Renal cortical epithelial cell (primary cell): ENCODE measurements at regions not wholly inside any gene's neighbourhood (a gene's known extent, or its start where the extent isn't known, plus 50 kb on each side); places are given as distances from the start of the nearest gene placed in this dataset.

Experiments used
- DNase-seq: peaks from one replicate; pipeline ENCODE4 v3.0.0-alpha.2; 2011; ENCODE audit warnings: low read depth

DNA sequence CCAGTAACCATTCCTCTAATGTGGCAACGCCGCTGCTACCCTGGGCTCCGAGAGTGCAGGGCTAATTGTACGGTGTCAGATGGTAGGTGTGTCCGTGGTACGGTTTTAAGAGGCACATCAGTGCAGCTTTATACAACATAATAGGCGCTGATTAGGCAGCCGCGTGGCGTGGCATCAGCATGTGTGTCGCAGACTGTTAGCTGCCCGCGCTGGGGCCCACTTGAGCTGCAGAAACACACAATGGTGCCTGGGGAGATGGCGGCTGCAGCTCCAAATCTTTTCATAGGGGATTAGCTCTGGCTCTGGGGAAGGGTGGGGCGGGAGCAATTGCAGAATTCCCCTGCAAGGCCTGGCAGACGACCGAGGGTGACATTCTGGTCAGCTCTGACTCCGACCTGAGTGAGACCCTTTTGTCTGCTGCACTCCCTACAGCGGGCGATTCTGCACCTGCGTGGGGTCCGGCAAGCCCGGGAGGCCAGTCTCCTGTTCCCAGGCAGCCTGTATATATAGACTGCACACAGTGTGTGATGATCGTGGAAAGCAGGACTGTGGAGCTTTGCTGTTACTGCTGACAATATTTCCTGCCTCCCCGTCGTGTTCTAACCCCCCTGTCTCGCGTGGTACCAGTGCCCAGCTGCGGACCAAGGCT, 722.7 kb upstream of the CELF2 start:
- DNase-seq, result no peak

DNA sequence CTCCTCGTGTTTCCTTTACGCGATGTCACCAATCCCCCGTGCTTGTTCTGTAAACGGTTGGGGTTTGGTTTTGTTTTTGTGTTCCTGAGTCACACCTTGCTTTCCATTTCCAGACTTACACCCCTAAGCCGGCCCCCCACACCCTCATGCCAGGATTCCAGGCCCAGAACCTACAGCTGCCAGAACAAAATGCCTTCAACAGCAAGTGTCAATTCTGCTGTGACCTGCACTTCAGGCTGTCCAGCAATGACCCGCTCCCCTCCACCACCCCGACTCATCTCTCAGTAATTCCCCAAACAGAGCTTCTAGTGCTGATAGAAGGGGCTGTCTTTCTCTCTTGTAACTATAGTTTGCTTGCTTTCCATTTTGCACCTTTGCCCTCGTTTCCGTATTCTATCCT, 722.1 kb upstream of the CELF2 start:
- DNase-seq, result no peak

DNA sequence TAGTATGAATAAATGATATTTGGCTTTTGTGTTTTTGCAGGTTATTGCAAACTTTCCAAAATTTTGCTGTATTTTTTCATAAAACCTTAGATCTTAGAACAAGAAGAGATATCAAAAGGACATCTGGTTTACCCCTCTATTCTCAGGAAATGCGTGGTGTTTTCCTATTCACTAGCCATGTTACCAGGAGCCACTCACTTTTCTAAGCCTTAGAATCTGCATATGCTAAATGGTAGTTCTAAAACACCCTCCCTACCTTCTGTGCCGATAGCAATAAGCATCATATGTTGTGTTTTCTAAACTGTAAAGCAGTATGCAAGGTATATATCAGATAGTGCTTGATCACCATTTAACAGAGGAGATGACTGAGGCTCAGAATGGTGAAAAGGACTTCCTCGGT, 715.0 kb upstream of the CELF2 start:
- no peak for DNase-seq

DNA sequence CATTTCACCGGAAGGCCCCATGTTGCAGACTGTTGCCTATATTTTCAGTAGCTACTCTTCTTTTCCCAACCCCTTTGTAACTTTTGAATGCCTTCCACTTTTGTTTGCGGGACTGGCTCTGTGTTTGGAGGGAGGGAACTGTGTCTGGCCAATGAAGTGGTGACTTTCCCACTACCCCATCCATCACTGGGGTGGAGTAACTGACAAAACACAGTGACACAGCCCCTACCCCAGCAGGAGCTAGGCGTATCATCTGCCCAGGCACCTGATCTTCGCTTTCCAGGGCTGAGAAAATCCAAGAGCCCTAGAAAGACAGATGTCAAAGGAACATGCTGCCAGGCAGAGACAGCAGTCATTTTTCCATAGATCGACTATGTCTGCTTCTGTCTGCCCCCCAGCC, 710.6 kb upstream of the CELF2 start:
- DNase-seq, result no peak

DNA sequence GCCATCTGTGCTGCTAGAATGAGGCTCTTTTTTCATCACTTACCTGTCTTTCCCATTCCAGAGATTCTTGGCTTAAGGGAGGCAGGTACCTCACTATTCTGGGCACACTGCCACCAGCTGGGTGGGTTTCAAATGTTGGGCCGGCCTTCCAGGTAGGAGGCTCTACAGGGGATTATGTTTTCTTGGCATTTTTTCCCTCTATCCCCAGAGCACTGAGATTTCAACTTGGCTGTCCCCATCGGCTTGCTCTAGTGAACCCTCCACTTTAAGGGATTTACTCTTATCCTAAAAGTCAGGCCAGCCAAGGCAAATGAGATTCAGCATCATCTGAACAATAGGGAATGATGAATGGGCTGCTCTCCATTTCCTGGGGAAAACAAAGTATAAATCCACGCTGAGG, 710.1 kb upstream of the CELF2 start:
- no peak for DNase-seq

DNA sequence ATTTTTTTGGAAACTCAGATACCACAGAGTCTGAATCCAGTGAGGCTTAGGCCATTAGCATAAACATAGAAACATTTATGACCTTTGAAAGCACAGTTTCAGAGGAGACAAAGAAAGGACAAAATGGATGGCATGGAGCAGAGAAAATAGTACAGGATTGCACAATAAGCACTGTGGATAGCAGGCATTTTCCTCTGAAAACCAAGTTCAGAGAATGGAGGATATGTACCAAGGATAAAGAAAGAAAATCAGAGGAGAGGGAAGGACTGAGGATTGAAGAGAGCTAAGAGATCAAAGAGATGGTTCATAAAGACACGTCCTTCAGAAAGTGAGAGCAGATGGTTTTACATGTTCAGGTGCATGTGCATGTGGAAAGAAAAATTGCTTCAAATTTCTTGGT, 707.2 kb upstream of the CELF2 start:
- no peak for DNase-seq

DNA sequence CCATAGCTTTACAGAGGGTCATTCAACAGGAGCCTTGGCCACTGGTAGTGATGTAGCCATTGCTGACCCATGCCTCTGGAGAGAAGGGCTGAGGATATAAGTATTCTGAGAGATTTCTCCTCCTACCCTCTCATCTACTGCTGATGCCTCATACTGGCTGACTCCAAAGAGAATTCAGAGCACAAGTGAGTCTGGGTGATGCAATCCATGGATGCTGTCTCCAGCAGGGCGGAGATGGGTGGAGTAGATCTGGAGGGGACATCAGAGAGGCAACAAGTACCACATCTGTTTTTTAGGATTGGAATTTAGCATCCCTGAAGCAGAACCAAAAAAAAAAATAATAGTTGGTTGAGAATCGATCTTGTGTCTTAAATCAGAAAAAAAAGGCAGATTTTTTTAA, 705.7 kb upstream of the CELF2 start:
- DNase-seq, result no peak

DNA sequence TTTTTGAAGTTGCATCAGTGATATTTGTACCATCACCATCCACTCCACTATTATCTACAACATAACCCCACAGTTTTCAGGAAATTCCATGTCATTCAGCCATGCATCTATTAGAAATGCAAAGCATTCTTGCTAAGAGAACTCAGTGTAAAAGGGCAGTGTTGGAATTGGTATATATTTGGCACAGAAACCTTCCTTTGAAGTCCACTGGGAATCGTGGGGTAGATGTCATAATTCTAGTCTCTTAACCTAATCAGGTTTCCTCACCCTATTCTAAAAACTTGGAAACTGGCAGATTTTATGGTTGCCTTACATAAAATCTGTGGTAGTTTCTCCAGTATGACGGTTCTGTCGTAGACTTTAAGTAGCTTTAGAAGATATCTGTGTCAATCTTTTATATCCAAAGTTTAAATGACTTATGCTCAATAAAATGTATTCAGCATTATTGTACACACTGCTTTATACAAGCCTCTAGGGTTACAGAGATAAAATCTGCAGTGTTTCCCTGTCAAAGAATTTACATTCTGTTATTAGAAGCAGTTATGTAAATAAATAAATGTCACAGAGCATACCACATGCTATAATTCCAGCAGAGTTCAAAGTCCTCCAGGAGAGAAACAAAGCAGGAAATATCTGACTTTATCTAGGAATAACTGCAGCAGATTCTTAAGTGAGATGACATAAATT, 704.4 kb upstream of the CELF2 start:
- no peak for DNase-seq

DNA sequence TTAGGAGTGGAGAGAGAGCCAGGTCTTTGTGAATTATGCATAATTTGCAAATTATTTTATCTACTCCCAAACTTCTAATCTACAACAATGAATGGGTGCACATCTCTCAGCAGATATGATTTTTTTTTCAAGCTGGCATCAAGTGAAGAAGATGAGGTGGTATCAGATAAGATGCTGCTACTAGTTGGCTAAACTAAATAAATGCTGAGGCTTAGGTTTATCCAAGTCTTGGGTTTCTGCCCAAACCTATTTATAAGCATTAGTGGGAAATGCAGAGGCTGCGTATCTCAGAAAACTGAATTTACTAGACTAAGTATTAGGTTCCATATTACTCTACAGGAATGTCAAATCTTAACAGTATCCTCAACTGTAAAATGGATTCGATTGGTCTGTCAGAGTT, 703.0 kb upstream of the CELF2 start:
- no peak for DNase-seq

DNA sequence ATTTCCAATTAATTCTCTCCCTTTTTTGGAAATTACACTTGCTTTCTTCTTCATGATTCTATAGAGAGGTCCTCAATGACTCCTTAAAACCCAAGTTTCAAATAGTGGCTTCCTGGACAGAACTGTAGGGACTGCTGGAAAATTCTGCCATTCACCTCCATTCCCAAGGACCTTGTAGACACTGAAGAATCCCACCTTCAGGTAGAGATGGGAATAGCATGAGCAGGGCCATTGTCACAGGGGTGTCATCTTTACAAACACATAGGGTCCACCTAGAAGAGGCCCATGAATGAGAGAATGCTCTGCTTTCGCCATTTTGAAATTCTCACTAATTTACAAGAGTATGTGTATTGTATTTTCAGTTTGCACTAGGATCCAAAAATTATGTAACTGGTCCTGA, 701.7 kb upstream of the CELF2 start:
- no peak for DNase-seq

DNA sequence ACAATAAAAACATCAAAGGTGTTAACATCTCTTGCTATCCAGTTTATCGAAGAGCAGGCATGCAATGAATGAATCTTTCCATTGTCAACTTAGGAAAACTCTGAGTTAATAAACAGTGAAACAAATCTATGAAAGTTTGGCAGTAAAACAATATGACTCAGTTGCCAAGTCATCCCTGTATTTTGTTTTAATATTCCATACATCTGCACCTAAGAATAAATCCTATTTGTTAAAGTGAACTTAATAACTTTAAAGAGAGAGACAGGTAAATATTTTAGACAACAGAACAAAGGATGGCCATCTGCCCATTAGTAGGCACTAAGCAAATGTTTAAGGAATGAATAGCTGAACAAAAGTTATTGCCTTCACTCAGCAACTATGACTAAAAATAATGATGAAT, 700.5 kb upstream of the CELF2 start:
- no peak for DNase-seq

DNA sequence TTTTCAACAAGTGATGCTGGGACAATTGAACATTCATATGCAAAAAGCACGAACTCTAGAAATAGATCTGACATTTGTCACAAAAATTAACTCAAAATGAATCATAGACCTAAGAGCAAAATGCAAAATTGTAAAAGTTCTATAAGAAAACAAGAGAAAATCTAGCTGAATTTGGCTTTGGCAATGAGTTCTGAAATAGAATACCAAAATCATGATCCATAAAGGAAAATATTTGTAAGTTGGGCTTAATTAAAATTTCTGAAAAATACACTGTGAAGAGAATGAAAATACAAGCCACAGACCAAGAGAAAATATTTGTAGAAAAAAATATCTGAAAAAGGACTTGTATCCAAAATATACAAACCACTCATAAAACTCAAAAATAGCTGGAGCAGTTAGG, 698.8 kb upstream of the CELF2 start:
- no peak for DNase-seq

DNA sequence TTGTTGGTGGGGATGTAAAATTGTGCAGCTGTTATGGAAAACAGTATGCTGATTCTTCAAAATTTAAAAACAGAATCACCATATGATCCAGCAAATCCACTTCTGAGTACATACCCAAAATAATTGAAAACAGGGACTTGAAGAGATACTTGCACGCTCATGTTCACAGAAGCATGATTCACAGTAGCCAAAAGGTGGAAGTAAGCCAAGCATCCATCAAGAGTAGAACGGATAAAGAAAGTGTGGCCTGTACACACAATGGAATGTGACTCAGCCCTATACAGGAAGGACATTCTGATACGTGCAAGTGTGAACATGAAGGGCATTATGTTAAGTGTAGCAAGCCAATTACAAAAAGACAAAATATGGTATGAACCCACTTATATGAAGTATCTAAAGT, 696.7 kb upstream of the CELF2 start:
- no peak for DNase-seq

DNA sequence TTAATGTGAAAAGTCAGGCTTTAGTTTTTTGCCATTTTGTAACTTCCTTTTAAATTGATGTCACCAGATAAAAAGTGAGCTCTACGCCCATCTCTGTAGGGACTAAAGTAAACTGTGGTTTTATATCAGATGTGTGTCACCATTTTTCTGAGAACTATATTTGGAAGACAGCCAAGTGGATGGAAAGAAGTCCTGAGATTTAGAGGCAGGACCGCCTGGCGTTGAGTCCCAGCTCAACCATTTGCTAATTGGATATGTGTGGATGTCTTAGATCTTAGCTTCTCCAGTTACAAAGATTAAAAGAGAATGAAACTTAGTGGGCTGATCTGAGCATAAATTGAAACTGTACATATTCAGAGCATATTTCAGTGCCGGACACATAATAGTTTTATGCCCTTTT, 691.6 kb upstream of the CELF2 start:
- no peak for DNase-seq

DNA sequence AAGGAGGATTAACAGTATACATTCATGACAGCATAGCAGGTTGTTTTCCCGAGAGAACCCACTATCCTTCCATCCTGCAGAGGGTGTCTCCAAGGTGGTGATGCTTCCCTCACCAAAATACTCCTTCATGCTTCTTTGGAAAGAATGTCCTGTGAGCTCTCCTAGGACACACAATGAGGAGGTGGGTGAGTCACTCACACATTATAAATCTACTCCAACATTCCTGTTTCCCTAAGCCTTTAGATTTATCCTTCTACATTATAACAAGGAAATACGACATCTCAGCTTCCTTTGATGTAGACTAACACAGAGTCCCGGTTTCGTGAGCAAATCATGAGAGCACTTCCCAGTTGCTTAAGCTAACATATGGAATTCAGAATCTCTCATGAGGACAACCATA, 689.7 kb upstream of the CELF2 start:
- no peak for DNase-seq

DNA sequence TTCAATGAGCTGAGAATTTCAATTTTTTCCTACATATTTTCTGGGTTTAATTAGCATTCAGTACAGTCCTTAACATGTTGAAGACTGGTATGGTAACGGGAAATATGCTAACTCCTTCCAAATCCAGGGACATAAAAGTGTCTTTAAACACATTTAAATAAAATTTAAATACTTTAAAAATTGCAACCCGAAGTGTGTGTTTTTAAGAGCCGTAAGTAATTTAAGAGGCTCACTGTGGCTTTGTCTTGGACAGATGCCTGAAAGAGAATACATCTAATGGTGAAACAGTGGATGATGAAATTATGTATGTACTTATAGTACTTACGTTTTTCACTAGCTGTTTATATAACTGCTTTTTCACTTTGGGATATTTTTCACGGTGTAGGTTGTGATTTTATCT, 687.3 kb upstream of the CELF2 start:
- no peak for DNase-seq

DNA sequence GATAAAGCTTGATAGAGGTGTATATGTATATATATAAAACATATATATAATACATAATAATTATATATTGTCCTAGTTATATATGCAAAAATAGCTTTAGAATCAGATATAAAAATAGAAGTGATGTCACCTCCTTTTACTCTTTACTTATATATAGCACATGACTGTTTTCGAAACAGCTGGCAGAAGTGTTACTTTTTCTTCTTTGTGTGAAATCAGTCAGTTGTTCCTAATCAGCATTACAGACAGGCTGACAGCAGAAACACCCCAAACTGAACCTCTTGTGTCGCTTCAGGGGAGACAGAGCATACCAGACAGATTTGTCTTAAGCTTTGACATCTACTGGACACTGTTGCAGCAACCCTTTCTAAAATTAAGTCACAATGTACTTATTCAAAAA, 684.9 kb upstream of the CELF2 start:
- DNase-seq, result no peak

DNA sequence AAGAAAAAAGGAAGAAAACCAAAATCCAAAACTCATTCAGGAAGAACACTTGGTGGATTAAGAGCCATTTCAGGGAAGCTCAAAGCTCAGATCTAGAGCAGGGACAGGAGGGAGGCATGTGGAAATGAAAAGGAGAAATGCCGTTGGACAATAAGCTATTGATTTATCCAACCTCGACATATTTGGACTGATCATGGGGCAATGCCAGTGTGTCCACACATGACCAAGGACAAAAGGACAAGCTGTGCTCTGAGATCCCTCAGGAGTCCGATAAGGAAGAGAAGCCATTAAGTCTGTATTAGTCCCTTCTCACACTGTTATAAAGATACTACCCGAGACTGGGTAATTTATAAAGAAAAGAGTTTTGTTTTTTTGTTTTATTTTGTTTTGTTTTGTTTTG, 684.0 kb upstream of the CELF2 start:
- no peak for DNase-seq

DNA sequence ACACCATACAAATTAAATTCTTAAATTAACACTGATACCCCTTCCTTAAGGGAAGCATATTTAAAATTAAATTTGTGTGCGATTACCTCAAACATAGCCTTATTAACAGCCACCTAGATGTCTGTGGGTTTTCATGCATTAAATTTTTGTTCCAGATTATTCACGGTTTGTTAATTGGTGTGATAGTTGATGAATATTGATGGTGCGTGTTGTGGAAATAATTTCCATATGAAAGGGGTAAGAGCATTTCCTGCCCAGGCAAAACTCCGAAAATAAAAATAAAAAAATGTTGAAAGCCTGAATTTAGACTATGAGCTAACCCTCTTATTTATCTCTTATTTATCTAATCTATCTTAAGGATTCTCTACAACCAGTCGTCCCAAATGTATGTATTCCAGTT, 679.3 kb upstream of the CELF2 start:
- no peak for DNase-seq

DNA sequence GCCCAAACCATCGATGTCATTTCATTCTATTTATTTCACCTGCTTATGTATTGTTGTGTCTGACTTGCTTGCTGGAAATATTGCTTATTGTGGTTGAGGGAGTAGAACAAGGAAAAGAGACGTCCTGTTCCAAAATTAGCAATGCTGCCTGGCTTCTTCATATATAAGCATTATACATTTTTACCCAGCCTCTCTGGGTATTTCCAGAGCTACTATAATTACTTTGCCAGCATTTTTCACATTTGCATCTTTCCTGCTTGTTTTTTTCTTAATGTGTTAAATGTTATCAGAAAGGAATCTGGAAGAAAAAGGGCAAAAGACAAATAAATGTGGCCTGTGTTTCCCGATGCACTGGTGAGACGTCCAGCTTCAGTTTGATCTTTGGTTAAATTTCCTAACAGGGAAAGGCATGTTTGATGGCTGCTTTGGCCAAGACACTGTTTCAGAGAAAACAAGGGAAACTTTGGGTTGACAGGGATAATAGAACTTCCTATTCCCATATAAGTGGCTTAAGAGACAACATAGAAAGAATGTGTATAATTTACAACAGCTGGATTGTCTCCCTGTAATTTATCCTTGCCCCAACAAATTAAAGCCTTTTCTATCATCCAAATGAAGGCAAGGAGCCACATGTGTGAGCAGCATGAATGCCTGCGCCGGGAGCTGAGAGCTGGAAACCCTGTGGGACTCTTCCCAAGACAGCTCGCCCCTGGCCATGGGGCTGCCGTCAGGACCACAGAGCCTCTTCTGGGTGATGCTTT, 671.1 kb upstream of the CELF2 start:
- DNase-seq, result no peak

DNA sequence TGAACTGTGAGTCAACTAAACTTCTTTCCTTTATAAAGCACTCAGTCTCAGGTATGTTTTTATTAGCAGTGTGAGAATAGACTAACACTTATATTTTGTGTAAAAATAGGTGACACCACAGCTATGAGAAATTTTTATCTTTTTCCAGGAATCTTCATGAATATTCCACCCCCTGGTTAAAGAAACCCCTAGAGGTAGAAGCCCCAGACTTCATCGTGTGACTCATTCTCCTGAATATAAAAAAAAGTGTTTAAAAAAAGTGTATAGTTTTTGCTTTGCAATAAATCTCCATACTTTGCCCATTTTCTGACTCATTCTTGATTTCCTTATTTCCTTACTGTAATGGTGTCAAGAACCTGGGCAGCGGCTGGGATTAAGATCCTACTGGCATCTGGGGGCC, 667.6 kb upstream of the CELF2 start:
- no peak for DNase-seq

DNA sequence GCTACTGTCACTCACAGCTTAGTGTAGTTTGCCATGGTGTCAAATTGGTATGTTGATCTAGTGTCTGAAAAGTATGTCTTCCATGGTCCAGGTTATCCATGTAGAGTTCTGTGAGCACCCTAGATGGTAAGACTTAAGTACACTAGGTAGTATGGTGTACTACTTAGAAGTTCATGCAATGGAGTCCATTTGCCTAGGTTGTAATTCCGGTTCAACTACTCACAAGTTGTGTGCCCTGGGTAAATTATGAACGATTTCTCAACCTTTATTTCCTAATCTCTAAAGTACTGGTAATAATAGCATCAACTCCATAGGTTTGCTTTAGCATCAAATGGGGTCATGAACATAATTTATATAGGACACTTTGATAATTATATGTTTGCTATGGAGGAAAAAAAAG, 666.2 kb upstream of the CELF2 start:
- no peak for DNase-seq

DNA sequence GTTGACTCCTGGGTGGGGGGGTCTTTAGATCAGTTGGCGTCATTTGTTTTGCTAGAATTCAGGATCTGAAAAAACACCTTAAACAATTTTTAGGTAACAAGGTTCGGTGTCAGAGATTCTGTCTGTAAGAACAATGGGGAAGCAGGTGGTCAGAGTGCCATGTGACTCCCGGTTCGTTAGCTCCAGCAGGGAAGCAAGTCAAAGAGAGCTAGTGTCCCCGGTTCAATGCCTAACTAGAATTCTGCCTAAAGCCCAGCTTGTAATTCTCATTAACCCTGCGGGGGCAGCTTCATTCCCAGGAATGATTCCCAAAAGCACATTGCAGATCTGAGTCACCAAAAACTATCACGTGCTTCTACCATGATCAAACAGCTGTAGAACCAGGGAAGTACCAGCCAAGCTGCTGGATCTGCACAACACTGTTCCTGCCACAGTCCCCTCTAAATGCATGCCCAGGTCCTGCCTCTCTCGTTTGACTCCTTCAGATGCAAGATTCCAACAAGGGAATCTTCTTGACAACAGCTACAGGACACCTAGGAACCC, 664.3 kb upstream of the CELF2 start:
- no peak for DNase-seq
